ENCODE measurements at regions not wholly inside any gene's neighbourhood (a gene's known extent, or its start where the extent isn't known, plus 50 kb on each side); places are given as distances from the start of the nearest gene placed in this dataset.
A peak's percentile ranks its signal among the peaks of the same experiment; 100 is the strongest.

DNA sequence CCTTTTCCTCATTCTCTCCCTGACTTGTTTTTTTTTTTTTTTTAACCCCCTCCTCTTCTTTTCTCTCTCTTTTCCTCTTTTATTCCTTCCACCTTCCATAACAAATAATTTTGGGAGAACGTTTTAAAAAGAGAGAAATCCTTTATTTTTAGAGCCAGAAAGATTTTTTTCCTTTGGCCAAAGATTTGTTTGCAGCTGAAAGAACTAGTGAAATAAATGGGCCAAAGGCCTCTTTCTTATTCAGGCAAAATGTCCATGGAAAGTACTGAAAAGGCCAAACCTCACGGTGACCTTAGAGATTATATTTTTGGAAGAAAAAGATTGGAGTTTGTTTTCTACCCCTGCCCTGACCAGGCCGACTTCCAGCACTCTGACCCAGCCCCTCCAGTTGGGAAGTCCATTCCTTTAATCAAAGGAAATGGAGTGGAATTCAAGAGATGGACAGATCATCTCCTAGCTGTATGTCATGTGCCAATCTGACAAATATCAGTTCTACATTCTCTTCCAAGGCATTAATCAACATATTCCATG lies 214.3 kb upstream of the ADAMTS9 start:
- no peak overlapping the region for H3K4me3 ChIP-seq
- ATAC-seq = no peak
- TF ChIP-seq EP300 (IDR thresholded peaks at IDR 0.05) (no peak), POLR2A (IDR thresholded peaks at IDR 0.05) (no peak)
- TF ChIP-seq, protein P1, sequence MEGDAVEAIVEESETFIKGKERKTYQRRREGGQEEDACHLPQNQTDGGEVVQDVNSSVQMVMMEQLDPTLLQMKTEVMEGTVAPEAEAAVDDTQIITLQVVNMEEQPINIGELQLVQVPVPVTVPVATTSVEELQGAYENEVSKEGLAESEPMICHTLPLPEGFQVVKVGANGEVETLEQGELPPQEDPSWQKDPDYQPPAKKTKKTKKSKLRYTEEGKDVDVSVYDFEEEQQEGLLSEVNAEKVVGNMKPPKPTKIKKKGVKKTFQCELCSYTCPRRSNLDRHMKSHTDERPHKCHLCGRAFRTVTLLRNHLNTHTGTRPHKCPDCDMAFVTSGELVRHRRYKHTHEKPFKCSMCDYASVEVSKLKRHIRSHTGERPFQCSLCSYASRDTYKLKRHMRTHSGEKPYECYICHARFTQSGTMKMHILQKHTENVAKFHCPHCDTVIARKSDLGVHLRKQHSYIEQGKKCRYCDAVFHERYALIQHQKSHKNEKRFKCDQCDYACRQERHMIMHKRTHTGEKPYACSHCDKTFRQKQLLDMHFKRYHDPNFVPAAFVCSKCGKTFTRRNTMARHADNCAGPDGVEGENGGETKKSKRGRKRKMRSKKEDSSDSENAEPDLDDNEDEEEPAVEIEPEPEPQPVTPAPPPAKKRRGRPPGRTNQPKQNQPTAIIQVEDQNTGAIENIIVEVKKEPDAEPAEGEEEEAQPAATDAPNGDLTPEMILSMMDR (IDR thresholded peaks at IDR 0.05) = no peak
- no peaks in the 10 kb centered on the region for H3K36me3 ChIP-seq
- H3K9me3 ChIP-seq = no peaks in the 10 kb centered on the region
- H3K27ac ChIP-seq = peak overlapping the region in 2 of 4 donors; percentile 16 to 73
- H3K27me3 ChIP-seq = no peaks in the 10 kb centered on the region
- H3K4me1 ChIP-seq = peaks cover 12 to 41% (median 14%) of the 10 kb centered on the region in 3 donors
- WGBS, 2 donors (ENCODE audit: low coverage in 1 of 2) = 40 to 47% methylated on average over 1 to 3 of the region's 3 CpGs

GRCh38 chr3:64901522-64901885 lies 213.7 kb upstream of the ADAMTS9 start:
- no peak overlapping the region for H3K4me3 ChIP-seq
- ATAC-seq = peak; percentile 32
- TF ChIP-seq POLR2A (IDR thresholded peaks at IDR 0.05) = no peak
- no peak for TF ChIP-seq EP300 (IDR thresholded peaks at IDR 0.05)
- TF ChIP-seq POLR2AphosphoS5 (IDR thresholded peaks at IDR 0.05) = no peak
- TF ChIP-seq, protein P1 (IDR thresholded peaks at IDR 0.05) = no peak
- no peaks in the 10 kb centered on the region for H3K27me3 ChIP-seq
- peak overlapping the region in 3 of 4 donors; percentile 16 to 73 (median 18) for H3K27ac ChIP-seq
- H3K9me3 ChIP-seq = no peaks in the 10 kb centered on the region
- no peaks in the 10 kb centered on the region for H3K36me3 ChIP-seq
- WGBS, 2 donors (ENCODE audit: low coverage in 1 of 2) = 0 to 17% methylated on average over 1 of the region's 1 CpG
- peaks cover 12 to 44% (median 19%) of the 10 kb centered on the region in 3 donors for H3K4me1 ChIP-seq

GRCh38 chr3:64900617-64901521 lies 213.1 kb upstream of the ADAMTS9 start:
- 54 to 59% methylated on average over 5 of the region's 5 CpGs for WGBS, 2 donors (ENCODE audit: low coverage in 1 of 2)
- Histone ChIP-seq H3K4me1 (peaks cover 12 to 48% (median 23%) of the 10 kb centered on the region in 3 donors), H3K36me3 (no peaks in the 10 kb centered on the region), H3K27ac (peak overlapping the region in 3 of 4 donors; percentile 16 to 73 (median 43)), H3K27me3 (no peaks in the 10 kb centered on the region), H3K9me3 (no peaks in the 10 kb centered on the region), H3K4me3 (no peak overlapping the region)
- no peak for TF ChIP-seq EP300 (IDR thresholded peaks at IDR 0.05)
- TF ChIP-seq, protein P1 (IDR thresholded peaks at IDR 0.05) = no peak
- no peak for TF ChIP-seq POLR2A (IDR thresholded peaks at IDR 0.05)
- TF ChIP-seq POLR2AphosphoS5 (IDR thresholded peaks at IDR 0.05) = no peak
- no peak for ATAC-seq

DNA sequence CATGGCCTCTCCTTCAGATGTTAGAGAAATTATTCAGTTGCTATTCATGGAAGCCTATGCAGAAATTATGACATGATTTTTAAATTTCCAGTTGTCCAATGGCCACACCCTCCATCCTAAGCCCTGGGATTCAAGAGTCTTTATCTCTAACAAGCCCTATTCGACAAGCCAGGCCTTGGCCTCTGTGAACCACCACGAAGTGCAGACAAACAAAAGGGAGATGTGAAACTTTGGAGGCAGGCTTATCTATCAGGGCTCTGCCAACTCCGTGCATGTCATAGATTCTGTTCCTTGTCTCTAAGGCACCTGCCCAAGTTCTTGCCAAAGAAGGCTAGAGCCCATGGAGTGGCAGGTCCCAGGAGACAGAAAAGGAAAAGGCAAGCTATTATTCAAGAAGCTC lies 212.4 kb upstream of the ADAMTS9 start:
- Histone ChIP-seq H3K36me3 (no peaks in the 10 kb centered on the region), H3K4me1 (peaks cover 12 to 55% (median 23%) of the 10 kb centered on the region in 3 donors), H3K4me3 (no peak overlapping the region), H3K27ac (peak overlapping the region in 3 of 4 donors; percentile 20 to 73 (median 43)), H3K27me3 (no peaks in the 10 kb centered on the region), H3K9me3 (no peaks in the 10 kb centered on the region)
- WGBS, 2 donors (ENCODE audit: low coverage in 1 of 2) = 44 to 100% methylated on average over 1 to 2 of the region's 3 CpGs
- TF ChIP-seq POLR2A (IDR thresholded peaks at IDR 0.05) = no peak
- TF ChIP-seq POLR2AphosphoS5 (IDR thresholded peaks at IDR 0.05) = no peak
- TF ChIP-seq, protein P1 (IDR thresholded peaks at IDR 0.05) = no peak
- TF ChIP-seq EP300 (IDR thresholded peaks at IDR 0.05) = no peak
- ATAC-seq = no peak

Measured in gastroesophageal sphincter (tissue), 4 donors.